OCI-LY1 (cell line): ENCODE measurements at regions not wholly inside any gene's neighbourhood (a gene's known extent, or its start where the extent isn't known, plus 50 kb on each side); places are given as distances from the start of the nearest gene placed in this dataset.

Source experiments
- H2AFZ ChIP-seq: fragments of 200-600 bp; sonication (generic), shearing (Covaris generic); 2 replicates; pipeline ENCODE4 v1.6.0; 2014; ENCODE audit warnings: antibody characterized with exemption, mild to moderate bottlenecking, low read length
- H3F3A ChIP-seq: fragments of 200-600 bp; sonication (generic), shearing (Covaris generic); 2 replicates; pipeline ENCODE4 v1.6.0; 2014; ENCODE audit warnings: mild to moderate bottlenecking, antibody characterized with exemption, low read length, moderate library complexity; ENCODE audit not compliant: insufficient read depth
- H3K27ac ChIP-seq: fragments of 200-600 bp; sonication (generic); 2 replicates; pipeline ENCODE4 v1.5.1; 2014; ENCODE audit warnings: low read length, mixed run types, mild to moderate bottlenecking, low read depth; ENCODE audit not compliant: poor library complexity, severe bottlenecking
- H3K27me3 ChIP-seq: fragments of 200-600 bp; sonication (generic); 2 replicates; pipeline ENCODE4 v1.6.0; 2014; ENCODE audit warnings: antibody characterized with exemption, mild to moderate bottlenecking, low read length, moderate library complexity; ENCODE audit not compliant: insufficient read depth
- H3K36me3 ChIP-seq: fragments of 200-600 bp; sonication (generic); 2 replicates; pipeline ENCODE4 v1.6.1; 2014; ENCODE audit warnings: mild to moderate bottlenecking, antibody characterized with exemption, low read length, moderate library complexity, mixed read lengths; ENCODE audit not compliant: insufficient read depth
- H3K4me1 ChIP-seq: fragments of 200-600 bp; sonication (generic); 2 replicates; pipeline ENCODE4 v1.5.1; 2014; ENCODE audit warnings: mild to moderate bottlenecking, low read length, moderate library complexity; ENCODE audit not compliant: insufficient read depth, severe bottlenecking
- H3K4me2 ChIP-seq: fragments of 200-600 bp; sonication (generic), shearing (Covaris generic); 2 replicates; pipeline ENCODE4 v1.6.1; 2014; ENCODE audit warnings: low read length
- H3K4me3 ChIP-seq: fragments of 200-600 bp; sonication (generic); 2 replicates; pipeline ENCODE4 v1.5.1; 2014; ENCODE audit warnings: low read length, low read depth, mild to moderate bottlenecking, mixed read lengths; ENCODE audit not compliant: poor library complexity, severe bottlenecking
- H3K79me2 ChIP-seq: fragments of 200-600 bp; shearing (Covaris generic); 2 replicates; pipeline ENCODE4 v1.6.1; 2016; ENCODE audit warnings: mixed run types, low read length, mixed read lengths; ENCODE audit not compliant: insufficient read depth
- H3K9ac ChIP-seq: fragments of 200-600 bp; sonication (generic), shearing (Covaris generic); 2 replicates; pipeline ENCODE4 v1.6.1; 2014; ENCODE audit warnings: mild to moderate bottlenecking, low read length, mixed read lengths
- H3K9me2 ChIP-seq: fragments of 200-600 bp; sonication (generic), shearing (Covaris generic); 2 replicates; pipeline ENCODE4 v1.6.1; 2014; ENCODE audit warnings: low read depth, mild to moderate bottlenecking, low read length, mixed read lengths
- H3K9me3 ChIP-seq: fragments of 200-600 bp; shearing (Covaris generic); 2 replicates; pipeline ENCODE4 v1.6.1; 2014; ENCODE audit warnings: low read length, mixed read lengths
- H4K20me1 ChIP-seq: fragments of 200-600 bp; sonication (generic), shearing (Covaris generic); 2 replicates; pipeline ENCODE4 v1.6.0; 2016; ENCODE audit warnings: mild to moderate bottlenecking, low read length; ENCODE audit not compliant: insufficient read depth
- EZH2 ChIP-seq: fragments of 200-600 bp; sonication (generic), shearing (Covaris generic); IDR thresholded peaks from 2 replicates; pipeline ENCODE4 v1.8.0; 2017; ENCODE audit warnings: borderline replicate concordance, mixed run types, mild to moderate bottlenecking, antibody characterized with exemption, low read length, moderate library complexity, mixed read lengths
- TF ChIP-seq, protein P1 (sequence below): fragments of 200-600 bp; sonication (generic), shearing (Covaris generic); IDR thresholded peaks from 2 replicates; pipeline ENCODE4 v1.5.1; 2017; ENCODE audit warnings: mild to moderate bottlenecking, antibody characterized with exemption, low read length, moderate library complexity, mixed read lengths

DNA sequence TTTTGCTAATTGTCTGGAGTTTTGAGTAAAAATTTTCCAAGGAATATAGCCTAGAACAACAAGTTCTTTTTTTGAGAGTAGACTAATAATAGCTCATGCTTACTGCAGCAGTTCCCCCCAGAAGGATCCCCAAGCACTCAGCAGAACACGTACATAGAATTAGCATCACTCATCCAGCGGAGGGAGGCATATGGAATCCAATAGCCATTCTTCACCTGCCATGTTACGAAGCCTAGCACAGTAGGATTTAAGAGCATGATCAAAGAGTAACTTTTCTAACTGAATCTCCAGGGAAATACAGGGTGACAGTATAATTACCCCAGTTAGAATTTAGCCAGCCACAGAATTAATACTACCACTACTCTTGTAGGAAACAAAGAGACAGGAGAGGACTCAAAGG is 511.7 kb upstream of the NOX3 start:
- no peaks in the 10 kb centered on the region for H3K9me3 ChIP-seq
- no peaks in the 10 kb centered on the region for H3K79me2 ChIP-seq
- no peak for TF ChIP-seq EZH2
- TF ChIP-seq, protein P1, sequence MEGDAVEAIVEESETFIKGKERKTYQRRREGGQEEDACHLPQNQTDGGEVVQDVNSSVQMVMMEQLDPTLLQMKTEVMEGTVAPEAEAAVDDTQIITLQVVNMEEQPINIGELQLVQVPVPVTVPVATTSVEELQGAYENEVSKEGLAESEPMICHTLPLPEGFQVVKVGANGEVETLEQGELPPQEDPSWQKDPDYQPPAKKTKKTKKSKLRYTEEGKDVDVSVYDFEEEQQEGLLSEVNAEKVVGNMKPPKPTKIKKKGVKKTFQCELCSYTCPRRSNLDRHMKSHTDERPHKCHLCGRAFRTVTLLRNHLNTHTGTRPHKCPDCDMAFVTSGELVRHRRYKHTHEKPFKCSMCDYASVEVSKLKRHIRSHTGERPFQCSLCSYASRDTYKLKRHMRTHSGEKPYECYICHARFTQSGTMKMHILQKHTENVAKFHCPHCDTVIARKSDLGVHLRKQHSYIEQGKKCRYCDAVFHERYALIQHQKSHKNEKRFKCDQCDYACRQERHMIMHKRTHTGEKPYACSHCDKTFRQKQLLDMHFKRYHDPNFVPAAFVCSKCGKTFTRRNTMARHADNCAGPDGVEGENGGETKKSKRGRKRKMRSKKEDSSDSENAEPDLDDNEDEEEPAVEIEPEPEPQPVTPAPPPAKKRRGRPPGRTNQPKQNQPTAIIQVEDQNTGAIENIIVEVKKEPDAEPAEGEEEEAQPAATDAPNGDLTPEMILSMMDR, result no peak
- no peaks in the 10 kb centered on the region for H4K20me1 ChIP-seq
- no peaks in the 10 kb centered on the region for H3K36me3 ChIP-seq
- no peak overlapping the region for H3K9ac ChIP-seq
- H3K4me2 ChIP-seq, result no peak overlapping the region
- no peaks in the 10 kb centered on the region for H3K9me2 ChIP-seq
- no peaks in the 10 kb centered on the region for H3K27me3 ChIP-seq
- no peak overlapping the region for H3K27ac ChIP-seq
- no peak overlapping the region for H3K4me3 ChIP-seq
- H2AFZ ChIP-seq, result no peak overlapping the region
- no peaks in the 10 kb centered on the region for H3K4me1 ChIP-seq
- H3F3A ChIP-seq, result no peaks in the 10 kb centered on the region

DNA sequence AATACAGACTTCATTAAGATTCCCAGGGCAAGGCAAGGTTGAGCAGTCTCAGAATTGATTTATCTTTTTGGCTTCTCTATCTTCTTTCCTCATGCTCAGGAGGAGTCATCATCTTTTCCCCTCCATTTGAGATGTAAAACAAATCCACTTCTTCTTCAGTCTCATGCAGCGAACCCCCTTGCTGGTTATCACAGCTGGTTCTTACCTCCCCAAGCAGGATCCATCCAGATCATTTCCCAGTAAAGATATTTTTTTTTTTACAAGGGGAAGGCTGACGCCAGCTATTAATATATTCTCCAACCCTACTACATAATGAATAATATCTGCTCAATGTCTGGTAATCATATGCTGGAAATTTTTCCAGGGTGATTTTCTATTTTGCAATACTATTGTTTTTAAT is 508.9 kb upstream of the NOX3 start:
- no peaks in the 10 kb centered on the region for H4K20me1 ChIP-seq
- no peak overlapping the region for H2AFZ ChIP-seq
- no peak overlapping the region for H3K27ac ChIP-seq
- no peak for TF ChIP-seq EZH2
- TF ChIP-seq, protein P1, result no peak
- H3K4me3 ChIP-seq, result no peak overlapping the region
- H3F3A ChIP-seq, result no peaks in the 10 kb centered on the region
- no peaks in the 10 kb centered on the region for H3K9me3 ChIP-seq
- H3K36me3 ChIP-seq, result no peaks in the 10 kb centered on the region
- no peaks in the 10 kb centered on the region for H3K79me2 ChIP-seq
- H3K9ac ChIP-seq, result no peak overlapping the region
- H3K4me2 ChIP-seq, result no peak overlapping the region
- H3K9me2 ChIP-seq, result no peaks in the 10 kb centered on the region
- no peaks in the 10 kb centered on the region for H3K27me3 ChIP-seq
- H3K4me1 ChIP-seq, result no peaks in the 10 kb centered on the region

DNA sequence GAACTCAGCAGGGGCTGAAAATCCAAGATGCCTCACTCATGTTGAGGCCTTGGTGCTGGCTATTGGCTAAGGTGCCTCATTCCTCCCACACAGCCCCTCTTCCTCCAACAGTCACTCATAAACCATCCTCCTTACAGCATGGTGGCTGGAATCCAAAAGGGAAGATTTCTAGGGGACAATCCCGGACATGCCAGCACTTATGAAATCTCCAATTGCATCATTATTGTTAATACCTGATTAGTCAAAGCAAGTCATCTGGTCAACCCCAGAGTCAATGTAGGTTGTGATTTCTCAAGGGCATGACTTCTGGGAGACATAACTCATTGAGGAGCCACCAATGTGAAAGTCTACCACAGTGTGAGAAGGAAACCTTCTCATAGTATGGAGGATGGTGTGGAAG is 506.6 kb upstream of the NOX3 start:
- TF ChIP-seq, protein P1, result no peak
- no peak for TF ChIP-seq EZH2
- H3F3A ChIP-seq, result no peaks in the 10 kb centered on the region
- no peaks in the 10 kb centered on the region for H4K20me1 ChIP-seq
- no peaks in the 10 kb centered on the region for H3K9me2 ChIP-seq
- no peaks in the 10 kb centered on the region for H3K27me3 ChIP-seq
- H3K4me2 ChIP-seq, result no peak overlapping the region
- no peaks in the 10 kb centered on the region for H3K79me2 ChIP-seq
- H3K9me3 ChIP-seq, result no peaks in the 10 kb centered on the region
- no peak overlapping the region for H3K27ac ChIP-seq
- no peaks in the 10 kb centered on the region for H3K4me1 ChIP-seq
- H3K36me3 ChIP-seq, result no peaks in the 10 kb centered on the region
- H3K9ac ChIP-seq, result no peak overlapping the region
- no peak overlapping the region for H3K4me3 ChIP-seq
- no peak overlapping the region for H2AFZ ChIP-seq
